ENCODE measurements at regions not wholly inside any gene's neighbourhood (a gene's known extent, or its start where the extent isn't known, plus 50 kb on each side); places are given as distances from the start of the nearest gene placed in this dataset.
A peak's percentile ranks its signal among the peaks of the same experiment; 100 is the strongest.

DNA sequence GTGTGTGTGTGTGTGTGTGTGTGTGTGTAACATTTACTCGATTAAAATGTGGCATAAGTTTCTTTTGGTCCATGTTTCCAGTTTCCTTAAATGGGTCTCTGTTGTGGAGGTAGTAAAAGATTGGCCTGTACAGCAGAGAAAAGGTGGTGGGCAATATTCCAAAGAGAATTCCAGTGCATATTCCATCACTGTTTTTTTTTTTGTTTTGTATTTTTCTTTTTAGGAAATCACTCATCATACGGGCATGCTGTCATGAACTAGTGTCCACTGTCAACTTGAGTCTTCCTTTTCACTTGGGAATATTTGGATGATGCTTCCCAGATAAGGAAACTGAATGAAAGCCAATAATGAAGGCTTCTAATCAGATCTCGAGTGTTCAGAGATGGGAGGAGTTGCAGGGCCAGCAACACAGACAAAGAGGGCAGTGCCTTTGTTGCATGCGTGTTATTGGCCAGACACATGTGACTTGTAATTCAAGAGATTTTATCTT, 95.2 kb upstream of the PDGFD start:
- H3K27me3 ChIP-seq = no peaks in the 10 kb centered on the region
- WGBS, 2 donors = 54 to 62% methylated on average over 3 to 4 of the region's 4 CpGs
- H3K4me3 ChIP-seq = no peak overlapping the region
- intact Hi-C loops (cut with DNase I) = no loop called here
- no peaks in the 10 kb centered on the region for H3K9me3 ChIP-seq
- no peak for TF ChIP-seq POLR2A (IDR thresholded peaks at IDR 0.05)
- TF ChIP-seq, protein P1, sequence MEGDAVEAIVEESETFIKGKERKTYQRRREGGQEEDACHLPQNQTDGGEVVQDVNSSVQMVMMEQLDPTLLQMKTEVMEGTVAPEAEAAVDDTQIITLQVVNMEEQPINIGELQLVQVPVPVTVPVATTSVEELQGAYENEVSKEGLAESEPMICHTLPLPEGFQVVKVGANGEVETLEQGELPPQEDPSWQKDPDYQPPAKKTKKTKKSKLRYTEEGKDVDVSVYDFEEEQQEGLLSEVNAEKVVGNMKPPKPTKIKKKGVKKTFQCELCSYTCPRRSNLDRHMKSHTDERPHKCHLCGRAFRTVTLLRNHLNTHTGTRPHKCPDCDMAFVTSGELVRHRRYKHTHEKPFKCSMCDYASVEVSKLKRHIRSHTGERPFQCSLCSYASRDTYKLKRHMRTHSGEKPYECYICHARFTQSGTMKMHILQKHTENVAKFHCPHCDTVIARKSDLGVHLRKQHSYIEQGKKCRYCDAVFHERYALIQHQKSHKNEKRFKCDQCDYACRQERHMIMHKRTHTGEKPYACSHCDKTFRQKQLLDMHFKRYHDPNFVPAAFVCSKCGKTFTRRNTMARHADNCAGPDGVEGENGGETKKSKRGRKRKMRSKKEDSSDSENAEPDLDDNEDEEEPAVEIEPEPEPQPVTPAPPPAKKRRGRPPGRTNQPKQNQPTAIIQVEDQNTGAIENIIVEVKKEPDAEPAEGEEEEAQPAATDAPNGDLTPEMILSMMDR (IDR thresholded peaks at IDR 0.05) = no peak
- no peak for DNase-seq
- H3K4me1 ChIP-seq = no peaks in the 10 kb centered on the region
- H3K36me3 ChIP-seq = no peaks in the 10 kb centered on the region
- no peak overlapping the region for H3K27ac ChIP-seq

DNA sequence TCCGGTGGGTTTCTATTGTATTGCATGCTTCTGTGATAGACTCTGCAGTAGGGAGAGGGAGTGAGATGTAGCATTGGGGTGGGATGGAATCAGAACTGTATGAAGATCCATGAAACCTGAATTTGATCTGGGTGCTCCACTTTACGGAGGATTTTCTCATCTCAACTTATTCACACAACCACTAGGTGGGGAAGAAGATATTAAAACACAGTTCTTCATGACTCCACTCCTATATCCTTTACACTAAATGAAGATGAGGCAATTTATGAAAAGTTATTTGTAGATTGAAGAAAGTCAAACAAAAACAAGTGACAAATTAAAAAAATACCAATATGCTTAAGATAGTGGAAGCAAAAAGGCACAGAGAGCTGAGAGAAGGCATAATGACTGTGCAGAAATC, 92.6 kb upstream of the PDGFD start:
- H3K36me3 ChIP-seq = no peaks in the 10 kb centered on the region
- no peaks in the 10 kb centered on the region for H3K9me3 ChIP-seq
- H3K4me3 ChIP-seq = no peak overlapping the region
- DNase-seq = no peak
- WGBS, 2 donors = 73 to 86% methylated on average over 2 of the region's 2 CpGs
- TF ChIP-seq, protein P1 (IDR thresholded peaks at IDR 0.05) = peak in 1 of 6 experiments; percentile 14
- TF ChIP-seq POLR2A (IDR thresholded peaks at IDR 0.05) = no peak
- no peaks in the 10 kb centered on the region for H3K27me3 ChIP-seq
- no peaks in the 10 kb centered on the region for H3K4me1 ChIP-seq
- no peak overlapping the region for H3K27ac ChIP-seq
- intact Hi-C loops (cut with DNase I) = no loop called here

DNA sequence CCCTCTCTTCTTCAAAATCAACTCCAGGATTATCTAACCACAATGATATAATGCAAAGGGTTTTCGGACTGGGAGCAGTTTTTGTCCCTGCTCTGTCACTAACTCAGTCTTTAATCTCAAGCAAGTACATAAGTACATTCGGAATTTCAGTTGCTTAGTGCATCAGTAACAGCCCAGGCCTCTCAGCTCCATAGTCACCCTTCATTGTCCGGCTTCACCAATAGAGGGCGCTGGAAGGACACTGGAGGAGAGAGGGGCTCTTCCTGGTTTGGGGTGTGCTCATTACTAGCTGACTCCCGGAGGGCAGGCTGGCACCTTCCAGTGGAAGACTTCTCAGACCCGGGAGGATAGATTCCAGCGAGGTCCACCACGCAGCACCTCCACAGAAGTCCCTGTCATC, 90.4 kb upstream of the PDGFD start:
- Histone ChIP-seq H3K4me3 (no peak overlapping the region), H3K4me1 (no peaks in the 10 kb centered on the region), H3K27me3 (no peaks in the 10 kb centered on the region), H3K36me3 (no peaks in the 10 kb centered on the region), H3K27ac (no peak overlapping the region), H3K9me3 (no peaks in the 10 kb centered on the region)
- intact Hi-C loops (cut with DNase I) = no loop called here
- no peak for DNase-seq
- TF ChIP-seq, protein P1 (IDR thresholded peaks at IDR 0.05) = peak in 3 of 6 experiments; percentile 11 to 41 (median 29)
- no peak for TF ChIP-seq POLR2A (IDR thresholded peaks at IDR 0.05)
- 36 to 39% methylated on average over 7 to 8 of the region's 8 CpGs for WGBS, 2 donors

DNA sequence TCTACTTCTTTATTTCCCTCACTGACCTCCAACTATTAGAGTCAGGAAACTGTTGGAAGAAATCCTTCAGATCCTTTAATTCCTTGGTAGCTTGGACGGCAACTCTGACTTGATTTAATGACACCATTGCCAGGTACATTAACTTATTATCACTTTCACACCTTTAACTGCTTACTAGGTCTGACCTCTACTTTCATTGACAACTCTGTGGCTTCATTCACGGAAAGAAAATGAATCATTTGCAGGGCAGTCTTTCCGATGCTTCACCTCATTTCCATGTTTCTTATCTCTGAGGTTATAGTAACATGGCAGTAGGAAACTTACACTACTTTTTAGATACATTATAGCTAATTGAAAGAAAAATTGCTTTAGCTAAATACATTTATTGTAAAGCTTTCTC, 82.6 kb upstream of the PDGFD start:
- H3K27me3 ChIP-seq = no peaks in the 10 kb centered on the region
- TF ChIP-seq, protein P1 (IDR thresholded peaks at IDR 0.05) = no peak
- TF ChIP-seq POLR2A (IDR thresholded peaks at IDR 0.05) = no peak
- intact Hi-C loops (cut with DNase I) = no loop called here
- no peak overlapping the region for H3K27ac ChIP-seq
- H3K4me1 ChIP-seq = no peaks in the 10 kb centered on the region
- H3K9me3 ChIP-seq = no peaks in the 10 kb centered on the region
- no peak for DNase-seq
- H3K4me3 ChIP-seq = no peak overlapping the region
- WGBS, 2 donors = 64 to 70% methylated on average over 3 of the region's 3 CpGs
- H3K36me3 ChIP-seq = no peaks in the 10 kb centered on the region

DNA sequence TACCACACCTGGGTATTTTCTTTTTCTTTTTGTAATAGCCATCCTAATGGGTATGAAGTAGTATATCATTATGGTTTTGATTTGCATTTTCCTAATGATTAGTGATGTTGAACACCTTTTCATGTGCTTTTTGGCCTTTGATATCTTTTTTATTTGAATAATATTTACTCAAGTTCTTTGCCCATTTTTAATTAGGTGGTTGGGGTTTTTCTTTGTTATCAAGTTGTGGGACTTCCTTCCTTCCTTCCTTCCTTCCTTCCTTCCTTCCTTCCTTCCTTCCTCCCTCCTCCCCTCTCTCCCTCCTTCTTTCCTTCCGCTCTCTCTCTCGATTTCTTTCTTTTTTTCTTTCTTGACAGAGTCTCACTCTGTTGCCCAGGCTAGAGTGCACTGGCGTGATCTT, 75.0 kb upstream of the PDGFD start:
- no peaks in the 10 kb centered on the region for H3K9me3 ChIP-seq
- no peaks in the 10 kb centered on the region for H3K4me1 ChIP-seq
- no peak for DNase-seq
- H3K4me3 ChIP-seq = no peak overlapping the region
- TF ChIP-seq POLR2A (IDR thresholded peaks at IDR 0.05) = no peak
- TF ChIP-seq, protein P1 (IDR thresholded peaks at IDR 0.05) = no peak
- H3K27ac ChIP-seq = no peak overlapping the region
- no peaks in the 10 kb centered on the region for H3K27me3 ChIP-seq
- H3K36me3 ChIP-seq = no peaks in the 10 kb centered on the region
- WGBS, 2 donors = 85 to 91% methylated on average over 3 of the region's 3 CpGs
- intact Hi-C loops (cut with DNase I) = no loop called here
